ENCODE measurements at regions not wholly inside any gene's neighbourhood (a gene's known extent, or its start where the extent isn't known, plus 50 kb on each side); places are given as distances from the start of the nearest gene placed in this dataset.

DNA sequence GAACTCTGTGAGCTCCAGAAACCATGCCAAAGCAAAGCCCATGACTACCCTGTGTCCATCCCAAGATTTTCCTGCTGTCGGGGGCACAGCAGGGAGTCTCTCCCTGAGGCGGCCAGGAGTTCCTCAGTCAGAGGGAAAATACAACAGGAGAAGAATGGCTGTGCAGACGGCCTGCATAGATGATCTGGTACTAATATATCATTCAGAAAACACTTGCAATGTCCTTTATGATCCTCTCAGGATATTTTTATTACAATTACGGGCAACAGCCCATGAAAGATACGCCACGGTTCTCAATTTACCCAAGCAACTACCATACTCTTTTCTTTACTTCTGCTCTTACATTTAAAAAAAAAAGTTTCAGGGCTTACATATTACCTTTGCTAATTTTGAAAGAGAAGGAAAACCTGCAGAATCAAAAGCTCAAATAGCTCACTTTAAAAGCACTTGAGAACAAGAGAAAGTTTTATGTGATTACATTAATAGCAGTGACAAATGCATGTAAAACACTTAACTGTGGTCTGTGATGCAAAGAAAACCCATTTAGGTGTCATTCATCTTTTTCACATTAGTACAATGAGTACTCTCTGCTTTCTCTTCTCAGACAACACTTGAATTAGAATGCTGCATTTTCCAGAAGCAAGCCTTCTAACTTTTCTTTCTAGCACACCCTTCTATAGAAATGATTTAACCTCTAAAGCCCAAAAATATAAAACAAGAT is 460.8 kb downstream of the KLF5 start:
- Histone ChIP-seq H3K9me2 (replicated peaks; ENCODE audit: low read length) (no peaks in the 10 kb centered on the region), H3K9me3 (ENCODE audit: low read length) (no peaks in the 10 kb centered on the region), H3K79me2 (ENCODE audit: low read length) (no peaks in the 10 kb centered on the region), H3K27me3 (ENCODE audit: low read length) (no peaks in the 10 kb centered on the region), H2AFZ (ENCODE audit: low read length) (no peak overlapping the region), H3F3A (ENCODE audit: low read length, unreplicated experiment) (no peaks in the 10 kb centered on the region), H3K27ac (ENCODE audit: low read length) (no peak overlapping the region), H3K4me2 (ENCODE audit: low read length) (no peak overlapping the region), H3K4me3 (ENCODE audit: low read length) (no peak overlapping the region), H4K20me1 (ENCODE audit: low read length) (no peaks in the 10 kb centered on the region), H3K4me1 (ENCODE audit: insufficient read depth, low read length) (no peaks in the 10 kb centered on the region), H3K36me3 (ENCODE audit: low read depth, low read length) (no peaks in the 10 kb centered on the region), H3K9ac (ENCODE audit: low read length) (no peak overlapping the region)
- CTCF ChIA-PET, result no interaction called here
- TF ChIP-seq, protein P1, sequence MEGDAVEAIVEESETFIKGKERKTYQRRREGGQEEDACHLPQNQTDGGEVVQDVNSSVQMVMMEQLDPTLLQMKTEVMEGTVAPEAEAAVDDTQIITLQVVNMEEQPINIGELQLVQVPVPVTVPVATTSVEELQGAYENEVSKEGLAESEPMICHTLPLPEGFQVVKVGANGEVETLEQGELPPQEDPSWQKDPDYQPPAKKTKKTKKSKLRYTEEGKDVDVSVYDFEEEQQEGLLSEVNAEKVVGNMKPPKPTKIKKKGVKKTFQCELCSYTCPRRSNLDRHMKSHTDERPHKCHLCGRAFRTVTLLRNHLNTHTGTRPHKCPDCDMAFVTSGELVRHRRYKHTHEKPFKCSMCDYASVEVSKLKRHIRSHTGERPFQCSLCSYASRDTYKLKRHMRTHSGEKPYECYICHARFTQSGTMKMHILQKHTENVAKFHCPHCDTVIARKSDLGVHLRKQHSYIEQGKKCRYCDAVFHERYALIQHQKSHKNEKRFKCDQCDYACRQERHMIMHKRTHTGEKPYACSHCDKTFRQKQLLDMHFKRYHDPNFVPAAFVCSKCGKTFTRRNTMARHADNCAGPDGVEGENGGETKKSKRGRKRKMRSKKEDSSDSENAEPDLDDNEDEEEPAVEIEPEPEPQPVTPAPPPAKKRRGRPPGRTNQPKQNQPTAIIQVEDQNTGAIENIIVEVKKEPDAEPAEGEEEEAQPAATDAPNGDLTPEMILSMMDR (conservative IDR thresholded peaks at IDR 0.05; ENCODE audit: low read depth, low read length), result no peak
- TF ChIP-seq EZH2 (IDR thresholded peaks at IDR 0.05; ENCODE audit: low read length, unreplicated experiment) (no peak), EZH2phosphoT487 (IDR thresholded peaks at IDR 0.05; ENCODE audit: borderline replicate concordance, low read length) (no peak)
- intact Hi-C loops (cut with micrococcal nuclease), result no loop called here
- POLR2A ChIA-PET (ENCODE audit: unreplicated experiment), result no interaction called here
- ATAC-seq (no peak), DNase-seq (no peak)
- no TSS peak for BruUV-seq (replicated peaks)

DNA sequence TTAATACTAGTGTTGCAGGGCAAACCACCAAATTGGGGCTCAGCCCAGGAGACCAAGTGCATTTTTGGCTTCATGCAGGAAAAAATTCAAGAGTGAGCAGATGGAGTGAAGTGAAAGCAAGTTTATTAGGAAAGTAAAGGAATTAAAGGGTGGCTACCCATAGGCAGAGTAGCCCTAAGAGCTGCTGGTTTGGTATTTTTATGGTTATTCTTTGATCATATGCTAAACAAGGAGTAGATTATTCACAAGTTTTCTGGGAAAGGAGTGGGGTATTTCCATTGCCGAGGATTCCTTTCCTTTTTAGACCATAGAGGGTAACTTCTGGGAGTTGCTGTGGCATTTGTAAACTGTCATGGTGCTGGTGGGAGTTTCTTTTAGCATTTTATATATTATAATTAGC is 459.0 kb downstream of the KLF5 start:
- Histone ChIP-seq H3K36me3 (ENCODE audit: low read depth, low read length) (no peaks in the 10 kb centered on the region), H3K4me3 (ENCODE audit: low read length) (no peak overlapping the region), H3K4me2 (ENCODE audit: low read length) (no peak overlapping the region), H3K27me3 (ENCODE audit: low read length) (no peaks in the 10 kb centered on the region), H3K9me3 (ENCODE audit: low read length) (no peaks in the 10 kb centered on the region), H3K9ac (ENCODE audit: low read length) (no peak overlapping the region), H3K4me1 (ENCODE audit: insufficient read depth, low read length) (no peaks in the 10 kb centered on the region), H3K9me2 (replicated peaks; ENCODE audit: low read length) (no peaks in the 10 kb centered on the region), H3K79me2 (ENCODE audit: low read length) (no peaks in the 10 kb centered on the region), H3K27ac (ENCODE audit: low read length) (no peak overlapping the region), H3F3A (ENCODE audit: low read length, unreplicated experiment) (no peaks in the 10 kb centered on the region), H2AFZ (ENCODE audit: low read length) (no peak overlapping the region), H4K20me1 (ENCODE audit: low read length) (no peaks in the 10 kb centered on the region)
- intact Hi-C loops (cut with micrococcal nuclease), result no loop called here
- CTCF ChIA-PET, result no interaction called here
- ATAC-seq, result no peak
- POLR2A ChIA-PET (ENCODE audit: unreplicated experiment), result no interaction called here
- no TSS peak for BruUV-seq (replicated peaks)
- no peak for DNase-seq
- no peak for TF ChIP-seq EZH2phosphoT487 (IDR thresholded peaks at IDR 0.05; ENCODE audit: borderline replicate concordance, low read length)
- TF ChIP-seq, protein P1 (conservative IDR thresholded peaks at IDR 0.05; ENCODE audit: low read depth, low read length), result no peak
- no peak for TF ChIP-seq EZH2 (IDR thresholded peaks at IDR 0.05; ENCODE audit: low read length, unreplicated experiment)

DNA sequence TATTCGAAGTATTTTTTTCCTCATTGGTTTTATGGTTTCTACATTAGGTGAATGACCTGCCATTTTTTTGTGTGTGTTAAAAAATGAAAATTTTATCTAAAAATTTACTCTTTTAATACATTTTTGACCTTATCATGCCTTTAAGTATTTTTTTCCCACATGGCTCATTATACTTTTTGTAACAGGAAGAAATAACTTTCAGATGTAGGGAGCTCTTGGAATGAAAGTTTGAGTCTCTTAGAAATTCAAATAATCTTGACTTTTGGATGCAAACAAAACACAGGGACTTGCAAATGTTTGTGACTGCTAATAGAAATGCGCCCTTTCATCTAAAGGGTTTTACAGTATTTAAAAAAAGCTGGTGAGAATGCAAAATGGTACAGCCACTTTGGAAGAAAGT is 457.9 kb downstream of the KLF5 start:
- no peak for ATAC-seq
- POLR2A ChIA-PET (ENCODE audit: unreplicated experiment), result no interaction called here

More for the DNA sequence above, 457.9 kb downstream of the KLF5 start:
- no peak for DNase-seq
- no peak overlapping the region for H2AFZ ChIP-seq (ENCODE audit: low read length)
- no peaks in the 10 kb centered on the region for H3K9me3 ChIP-seq (ENCODE audit: low read length)
- no peaks in the 10 kb centered on the region for H3K27me3 ChIP-seq (ENCODE audit: low read length)
- no peak overlapping the region for H3K4me3 ChIP-seq (ENCODE audit: low read length)
- no peaks in the 10 kb centered on the region for H4K20me1 ChIP-seq (ENCODE audit: low read length)
- no peaks in the 10 kb centered on the region for H3K36me3 ChIP-seq (ENCODE audit: low read depth, low read length)
- H3K9me2 ChIP-seq (replicated peaks; ENCODE audit: low read length), result no peaks in the 10 kb centered on the region
- no peaks in the 10 kb centered on the region for H3K4me1 ChIP-seq (ENCODE audit: insufficient read depth, low read length)
- TF ChIP-seq EZH2phosphoT487 (IDR thresholded peaks at IDR 0.05; ENCODE audit: borderline replicate concordance, low read length) (no peak), EZH2 (IDR thresholded peaks at IDR 0.05; ENCODE audit: low read length, unreplicated experiment) (no peak)
- no TSS peak for BruUV-seq (replicated peaks)
- no peak overlapping the region for H3K27ac ChIP-seq (ENCODE audit: low read length)
- no peaks in the 10 kb centered on the region for H3K79me2 ChIP-seq (ENCODE audit: low read length)
- no peaks in the 10 kb centered on the region for H3F3A ChIP-seq (ENCODE audit: low read length, unreplicated experiment)
- H3K9ac ChIP-seq (ENCODE audit: low read length), result no peak overlapping the region
- CTCF ChIA-PET, result no interaction called here
- intact Hi-C loops (cut with micrococcal nuclease), result no loop called here
- H3K4me2 ChIP-seq (ENCODE audit: low read length), result no peak overlapping the region

Data from PC-3 (cell line).